OCI-LY7 (cell line): ENCODE measurements at regions not wholly inside any gene's neighbourhood (a gene's known extent, or its start where the extent isn't known, plus 50 kb on each side); places are given as distances from the start of the nearest gene placed in this dataset.
"Not testable (repeated sequence)": the region's sequence is repeated elsewhere in the genome, so short reads cannot be mapped to it uniquely, and the experiment has no call there.

Experiments
- BruUV-seq: library from RNA; stranded (reverse); fragments of 400-500 nt; replicated peaks from 2 replicates; lab custom pipeline; 2021; lab: Mats Ljungman, UMichigan
- CTCF ChIA-PET: fragments of 300-600 bp; sonication (Branson Sonifier 250); formaldehyde crosslinking; loops from one replicate; lab custom pipeline; 2022; ENCODE audit warnings: antibody characterized with exemption; ENCODE audit not compliant: unreplicated experiment; lab: Charles Lee
- POLR2A ChIA-PET: fragments of 300-600 bp; sonication (Branson Sonifier 250); formaldehyde crosslinking; loops from one replicate; lab custom pipeline; 2022; ENCODE audit warnings: antibody characterized with exemption; lab: Charles Lee
- DNase-seq: peaks from one replicate; pipeline ENCODE4 v3.0.0-alpha.2; 2015; ENCODE audit warnings: low spot score
- H2AFZ ChIP-seq: fragments of 200-600 bp; sonication (generic), shearing (Covaris generic); 2 replicates; pipeline ENCODE4 v1.6.1; 2014; ENCODE audit warnings: mild to moderate bottlenecking, antibody characterized with exemption, low read length, moderate library complexity
- H3K27ac ChIP-seq: fragments of 200-600 bp; sonication (generic); 2 replicates; pipeline ENCODE4 v1.5.1; 2014; ENCODE audit warnings: mixed run types, low read depth, mild to moderate bottlenecking, moderate library complexity, low read length, inconsistent platforms; ENCODE audit not compliant: poor library complexity, severe bottlenecking
- H3K36me3 ChIP-seq: fragments of 200-600 bp; sonication (generic); 2 replicates; pipeline ENCODE4 v1.6.1; 2014; ENCODE audit warnings: mild to moderate bottlenecking, antibody characterized with exemption, low read length, moderate library complexity, mixed read lengths; ENCODE audit not compliant: insufficient read depth
- H3K4me1 ChIP-seq: fragments of 200-600 bp; sonication (generic); 2 replicates; pipeline ENCODE4 v1.5.1; 2014; ENCODE audit warnings: mild to moderate bottlenecking, low read length; ENCODE audit not compliant: insufficient read depth, poor library complexity, severe bottlenecking
- H3K4me2 ChIP-seq: fragments of 200-600 bp; sonication (generic); 2 replicates; pipeline ENCODE4 v1.6.1; 2014; ENCODE audit warnings: mild to moderate bottlenecking, low read length
- H3K4me3 ChIP-seq: fragments of 200-600 bp; sonication (generic); 2 replicates; pipeline ENCODE4 v1.5.1; 2014; ENCODE audit warnings: mild to moderate bottlenecking, low read depth, low read length; ENCODE audit not compliant: poor library complexity, severe bottlenecking
- H3K79me2 ChIP-seq: fragments of 200-600 bp; sonication (generic); 2 replicates; pipeline ENCODE4 v1.6.1; 2016; ENCODE audit warnings: low read depth, mild to moderate bottlenecking, low read length, moderate library complexity, mixed read lengths; ENCODE audit not compliant: insufficient read depth
- H3K9me2 ChIP-seq: fragments of 200-600 bp; sonication (generic); 2 replicates; pipeline ENCODE4 v1.6.1; 2016; ENCODE audit warnings: mild to moderate bottlenecking, low read length, mixed read lengths; ENCODE audit not compliant: insufficient read depth
- H3K9me3 ChIP-seq: fragments of 200-600 bp; sonication (generic); 2 replicates; pipeline ENCODE4 v1.6.1; 2014; ENCODE audit warnings: mild to moderate bottlenecking, mixed run types, low read length, mixed read lengths
- H4K20me1 ChIP-seq: fragments of 200-600 bp; sonication (generic); 2 replicates; pipeline ENCODE4 v1.6.1; 2014; ENCODE audit warnings: mild to moderate bottlenecking, antibody characterized with exemption, low read length, moderate library complexity, mixed read lengths; ENCODE audit not compliant: insufficient read depth
- EZH2phosphoT487 ChIP-seq: fragments of 200-600 bp; sonication (generic); IDR thresholded peaks from 2 replicates; pipeline ENCODE4 v1.6.1; 2018; ENCODE audit warnings: low read depth, borderline replicate concordance, mild to moderate bottlenecking, mixed run types, antibody characterized with exemption, low read length, moderate library complexity, mixed read lengths
- intact Hi-C: fragments of 100-400 bp; cut with micrococcal nuclease; formaldehyde crosslinking; loops from one replicate; pipeline ENCODE4 v1.10.0; 2022; ENCODE audit not compliant: unreplicated experiment
- TF ChIP-seq, protein P1 (sequence below): fragments of 200-600 bp; sonication (generic); conservative IDR thresholded peaks from 2 replicates; pipeline ENCODE4 v1.5.1; 2014; ENCODE audit warnings: mild to moderate bottlenecking, antibody characterized with exemption, low read length, moderate library complexity, mixed read lengths

DNA sequence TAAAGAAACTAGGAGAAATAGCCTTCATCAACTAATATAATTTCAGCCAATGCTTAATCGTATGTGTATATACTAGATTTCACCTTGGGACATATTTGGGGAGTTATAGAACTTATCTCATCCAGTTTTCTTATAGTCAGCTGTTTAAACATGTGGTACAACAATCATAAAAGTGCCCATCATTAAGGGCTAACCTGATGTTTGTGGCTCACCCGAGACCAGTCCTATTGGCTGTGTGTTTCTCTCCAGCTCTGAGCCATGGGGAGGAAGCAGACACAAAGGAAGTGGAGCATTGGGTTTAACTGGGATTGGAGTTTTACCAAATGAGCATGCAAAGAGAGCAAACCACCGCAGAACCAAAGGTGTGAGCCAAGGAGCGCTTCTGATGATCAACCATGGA lies 114.3 kb upstream of the KLF12 start:
- TF ChIP-seq, protein P1, sequence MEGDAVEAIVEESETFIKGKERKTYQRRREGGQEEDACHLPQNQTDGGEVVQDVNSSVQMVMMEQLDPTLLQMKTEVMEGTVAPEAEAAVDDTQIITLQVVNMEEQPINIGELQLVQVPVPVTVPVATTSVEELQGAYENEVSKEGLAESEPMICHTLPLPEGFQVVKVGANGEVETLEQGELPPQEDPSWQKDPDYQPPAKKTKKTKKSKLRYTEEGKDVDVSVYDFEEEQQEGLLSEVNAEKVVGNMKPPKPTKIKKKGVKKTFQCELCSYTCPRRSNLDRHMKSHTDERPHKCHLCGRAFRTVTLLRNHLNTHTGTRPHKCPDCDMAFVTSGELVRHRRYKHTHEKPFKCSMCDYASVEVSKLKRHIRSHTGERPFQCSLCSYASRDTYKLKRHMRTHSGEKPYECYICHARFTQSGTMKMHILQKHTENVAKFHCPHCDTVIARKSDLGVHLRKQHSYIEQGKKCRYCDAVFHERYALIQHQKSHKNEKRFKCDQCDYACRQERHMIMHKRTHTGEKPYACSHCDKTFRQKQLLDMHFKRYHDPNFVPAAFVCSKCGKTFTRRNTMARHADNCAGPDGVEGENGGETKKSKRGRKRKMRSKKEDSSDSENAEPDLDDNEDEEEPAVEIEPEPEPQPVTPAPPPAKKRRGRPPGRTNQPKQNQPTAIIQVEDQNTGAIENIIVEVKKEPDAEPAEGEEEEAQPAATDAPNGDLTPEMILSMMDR: no peak
- no peak for TF ChIP-seq EZH2phosphoT487
- Histone ChIP-seq H3K4me3 (no peak overlapping the region), H3K79me2 (no peaks in the 10 kb centered on the region), H4K20me1 (no peaks in the 10 kb centered on the region), H3K9me2 (no peaks in the 10 kb centered on the region), H3K4me2 (no peak overlapping the region), H2AFZ (no peak overlapping the region), H3K36me3 (no peaks in the 10 kb centered on the region), H3K4me1 (no peaks in the 10 kb centered on the region), H3K9me3 (no peaks in the 10 kb centered on the region), H3K27ac (no peak overlapping the region)
- CTCF ChIA-PET: no interaction called here
- BruUV-seq: no TSS peak
- POLR2A ChIA-PET: no interaction called here
- no peak for DNase-seq
- intact Hi-C loops: no loop called here

DNA sequence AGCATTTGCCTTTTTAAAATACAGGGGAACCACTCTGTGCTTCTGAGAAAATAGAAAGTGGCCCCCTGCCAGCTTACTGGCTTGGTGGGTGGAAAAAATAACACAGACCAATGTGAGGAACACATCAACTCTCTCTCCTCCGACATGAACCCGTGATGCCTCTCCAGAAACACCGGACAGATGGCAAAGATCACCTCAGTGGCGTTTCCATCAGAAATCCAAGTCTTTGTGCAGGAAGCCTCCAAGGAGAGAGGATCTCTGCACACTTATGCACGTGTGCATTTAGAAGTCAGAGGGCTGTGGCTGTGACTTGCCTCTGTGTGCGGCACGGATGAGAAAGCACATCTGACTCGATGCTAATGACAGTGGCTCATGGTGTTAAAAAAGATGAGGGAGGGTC lies 112.3 kb upstream of the KLF12 start:
- H3K36me3 ChIP-seq: no peaks in the 10 kb centered on the region
- no peak for TF ChIP-seq EZH2phosphoT487
- TF ChIP-seq, protein P1: no peak
- H3K79me2 ChIP-seq: no peaks in the 10 kb centered on the region
- H3K4me3 ChIP-seq: no peak overlapping the region
- ChIA-PET POLR2A (no interaction called here), CTCF (no interaction called here)
- no TSS peak for BruUV-seq
- DNase-seq: no peak
- H3K4me2 ChIP-seq: no peak overlapping the region
- intact Hi-C loops: no loop called here
- H3K9me3 ChIP-seq: no peaks in the 10 kb centered on the region
- H3K27ac ChIP-seq: no peak overlapping the region
- no peaks in the 10 kb centered on the region for H3K4me1 ChIP-seq
- no peaks in the 10 kb centered on the region for H4K20me1 ChIP-seq
- H2AFZ ChIP-seq: no peak overlapping the region
- H3K9me2 ChIP-seq: no peaks in the 10 kb centered on the region

DNA sequence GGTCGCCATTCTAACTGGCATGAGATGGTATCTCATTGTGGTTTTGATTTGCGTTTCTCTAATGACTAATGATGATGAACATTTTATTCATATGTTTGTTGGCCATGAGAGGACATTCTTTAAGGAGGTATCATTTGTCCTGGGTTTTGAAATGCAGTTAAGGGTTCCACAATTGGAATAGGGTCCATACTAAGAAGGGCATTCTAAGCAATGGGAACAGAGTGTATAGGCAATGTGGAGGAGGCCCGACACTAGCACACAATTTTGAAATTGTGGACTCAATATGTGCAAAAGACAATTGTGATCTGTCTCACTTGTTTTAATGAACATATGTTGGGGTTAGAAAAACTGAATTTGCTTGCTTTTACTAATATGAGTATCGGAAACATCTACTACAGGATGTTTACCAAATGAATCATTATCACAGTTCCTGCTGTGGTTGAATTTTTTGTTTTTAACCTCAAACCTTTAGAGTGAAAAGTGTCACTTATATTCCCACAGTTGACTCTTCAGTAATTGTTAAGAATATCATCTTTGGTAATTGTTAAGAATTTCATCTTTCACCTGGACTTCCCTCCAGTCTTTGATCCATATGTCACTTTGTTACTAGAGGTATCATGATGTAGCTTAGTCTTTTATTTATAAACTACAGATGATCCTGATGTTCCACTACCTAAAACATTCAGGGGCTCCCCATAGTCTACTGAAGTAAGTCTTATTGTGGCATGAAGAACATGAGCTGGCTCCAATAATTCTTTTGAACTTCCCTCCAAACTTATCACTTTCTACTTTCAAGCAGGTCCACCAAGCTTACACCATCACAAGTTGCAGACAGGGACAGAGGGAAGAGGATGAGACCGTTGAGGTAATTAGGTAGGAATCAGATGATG lies 109.7 kb upstream of the KLF12 start:
- POLR2A ChIA-PET: no interaction called here
- no peak for DNase-seq
- Histone ChIP-seq H3K27ac (no peak overlapping the region), H3K4me1 (no peaks in the 10 kb centered on the region), H3K4me3 (no peak overlapping the region), H3K36me3 (no peaks in the 10 kb centered on the region), H3K9me2 (no peaks in the 10 kb centered on the region), H2AFZ (no peak overlapping the region), H3K4me2 (no peak overlapping the region), H3K9me3 (no peaks in the 10 kb centered on the region), H3K79me2 (no peaks in the 10 kb centered on the region), H4K20me1 (no peaks in the 10 kb centered on the region)
- CTCF ChIA-PET: no interaction called here
- intact Hi-C loops: no loop called here
- no TSS peak for BruUV-seq
- TF ChIP-seq, protein P1: no peak
- TF ChIP-seq EZH2phosphoT487: no peak

DNA sequence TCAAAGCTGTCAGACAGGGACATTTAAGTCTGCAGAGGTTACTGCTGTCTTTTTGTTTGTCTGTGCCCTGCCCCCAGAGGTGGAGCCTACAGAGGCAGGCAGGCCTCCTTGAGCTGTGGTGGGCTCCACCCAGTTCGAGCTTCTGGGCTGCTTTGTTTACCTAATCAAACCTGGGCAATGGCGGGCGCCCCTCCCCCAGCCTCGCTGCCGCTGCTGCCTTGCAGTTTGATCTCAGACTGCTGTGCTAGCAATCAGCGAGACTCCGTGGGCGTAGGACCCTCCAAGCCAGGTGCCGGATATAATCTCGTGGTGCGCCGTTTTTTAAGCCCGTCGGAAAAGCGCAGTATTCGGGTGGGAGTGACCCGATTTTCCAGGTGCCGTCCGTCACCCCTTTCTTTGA lies 107.1 kb upstream of the KLF12 start:
- H3K4me3 ChIP-seq, H3K79me2 ChIP-seq, H3K4me2 ChIP-seq, H3K4me1 ChIP-seq, DNase-seq, BruUV-seq, H3K36me3 ChIP-seq, H3K9me2 ChIP-seq, H3K9me3 ChIP-seq, intact Hi-C loops, CTCF ChIA-PET, H4K20me1 ChIP-seq, POLR2A ChIA-PET, H3K27ac ChIP-seq, H2AFZ ChIP-seq: not testable (repeated sequence)
